ENCODE measurements at regions not wholly inside any gene's neighbourhood (a gene's known extent, or its start where the extent isn't known, plus 50 kb on each side); places are given as distances from the start of the nearest gene placed in this dataset.

GRCh38 chr12:30829876-30830275, 75.1 kb upstream of the CAPRIN2 start (continued):
- no peak for TF ChIP-seq E2F6 (IDR thresholded peaks at IDR 0.05)
